HEK293 (cell line): ENCODE measurements at regions not wholly inside any gene's neighbourhood (a gene's known extent, or its start where the extent isn't known, plus 50 kb on each side); places are given as distances from the start of the nearest gene placed in this dataset.

ENCODE experiments used
- KLF9 ChIP-seq: fragments of 450-650 bp; formaldehyde crosslinking; IDR thresholded peaks from 2 replicates; pipeline ENCODE4 v1.5.1; 2016; ENCODE audit warnings: missing biosample characterization, missing genetic modification characterization, low read depth
- ZBTB48 ChIP-seq: fragments of 450-650 bp; formaldehyde crosslinking; IDR thresholded peaks from 2 replicates; pipeline ENCODE4 v1.5.1; 2016; ENCODE audit warnings: missing biosample characterization, missing genetic modification characterization
- ZNF121 ChIP-seq: fragments of 450-650 bp; formaldehyde crosslinking; IDR thresholded peaks from 2 replicates; pipeline ENCODE4 v1.5.1; 2016; ENCODE audit warnings: missing biosample characterization, missing genetic modification characterization
- ZNF274 ChIP-seq, 2 experiments: fragments of 200-500 bp in 1 of 2; fragments of 450-650 bp in 1 of 2; sonication (Bioruptor generic) in 1 of 2; formaldehyde crosslinking in 1 of 2; IDR thresholded peaks; 2 replicates each; pipeline versions ENCODE4 v1.5.1 to v1.6.1; 2014 to 2016; ENCODE audit warnings: borderline replicate concordance in 1 of 2, inconsistent platforms in 1 of 2, low read length in 1 of 2, missing biosample characterization in 1 of 2, missing genetic modification characterization in 1 of 2
- ZNF423 ChIP-seq: fragments of 450-650 bp; formaldehyde crosslinking; IDR thresholded peaks from 2 replicates; pipeline ENCODE4 v1.5.1; 2016; ENCODE audit warnings: missing biosample characterization, missing genetic modification characterization
- ZNF560 ChIP-seq: fragments of 450-650 bp; formaldehyde crosslinking; IDR thresholded peaks from 2 replicates; pipeline ENCODE4 v1.5.1; 2017; ENCODE audit warnings: missing biosample characterization, missing genetic modification characterization, borderline replicate concordance
- ZNF596 ChIP-seq: fragments of 450-650 bp; IDR thresholded peaks from 2 replicates; pipeline ENCODE4 v1.5.0; 2018; ENCODE audit warnings: missing biosample characterization, mild to moderate bottlenecking, missing genetic modification characterization, moderate library complexity
- TF ChIP-seq, protein P1 (sequence below): fragments of 450-650 bp; formaldehyde crosslinking; IDR thresholded peaks from 2 replicates; pipeline ENCODE4 v1.5.1; 2016; ENCODE audit warnings: missing biosample characterization, missing genetic modification characterization
- TF ChIP-seq, protein P2 (sequence below): fragments of 450-650 bp; formaldehyde crosslinking; IDR thresholded peaks from 2 replicates; pipeline ENCODE4 v1.5.1; 2016; ENCODE audit warnings: missing biosample characterization, missing genetic modification characterization, borderline replicate concordance
- TF ChIP-seq, protein P3 (sequence below): fragments of 450-650 bp; formaldehyde crosslinking; IDR thresholded peaks from 2 replicates; pipeline ENCODE4 v1.5.1; 2016; ENCODE audit warnings: missing biosample characterization, missing genetic modification characterization

DNA sequence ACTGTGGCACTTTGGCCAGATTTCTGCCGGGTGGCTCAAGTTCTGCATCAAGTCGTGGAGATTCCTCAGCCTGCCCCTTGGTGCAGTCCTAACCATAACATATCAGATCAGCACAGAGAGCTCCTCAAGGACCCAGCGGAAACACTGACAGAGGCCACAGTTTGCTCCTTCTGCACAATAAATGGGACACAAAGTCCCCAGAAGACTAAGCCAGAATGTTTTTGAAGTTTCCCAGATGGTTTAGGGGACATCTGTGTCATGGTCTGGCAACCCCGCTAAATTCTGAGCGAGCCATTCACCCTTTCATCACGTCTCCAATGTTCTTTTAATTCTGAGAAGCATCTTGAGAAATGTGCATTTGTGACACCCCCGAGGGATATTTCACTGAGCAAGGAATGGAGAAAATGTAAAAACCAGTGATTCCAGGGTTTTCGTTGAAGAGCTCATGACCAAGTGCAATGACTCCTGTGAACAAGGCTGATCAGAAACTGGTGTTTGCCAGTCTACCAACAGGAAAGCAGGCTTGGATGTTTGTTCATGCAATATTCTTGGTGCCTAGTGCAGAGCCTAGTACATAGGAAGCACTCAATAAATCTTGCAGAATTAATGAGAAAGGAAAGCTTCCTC is 64.8 kb upstream of the LMCD1 start:
- TF ChIP-seq ZNF423: no peak
- no peak for TF ChIP-seq ZNF274 (IDR thresholded peaks at IDR 0.05; ENCODE audit: low read length)
- TF ChIP-seq ZNF274 (tag by site-specific recombination; IDR thresholded peaks at IDR 0.05; ENCODE audit: borderline replicate concordance): no peak
- TF ChIP-seq, protein P1, sequence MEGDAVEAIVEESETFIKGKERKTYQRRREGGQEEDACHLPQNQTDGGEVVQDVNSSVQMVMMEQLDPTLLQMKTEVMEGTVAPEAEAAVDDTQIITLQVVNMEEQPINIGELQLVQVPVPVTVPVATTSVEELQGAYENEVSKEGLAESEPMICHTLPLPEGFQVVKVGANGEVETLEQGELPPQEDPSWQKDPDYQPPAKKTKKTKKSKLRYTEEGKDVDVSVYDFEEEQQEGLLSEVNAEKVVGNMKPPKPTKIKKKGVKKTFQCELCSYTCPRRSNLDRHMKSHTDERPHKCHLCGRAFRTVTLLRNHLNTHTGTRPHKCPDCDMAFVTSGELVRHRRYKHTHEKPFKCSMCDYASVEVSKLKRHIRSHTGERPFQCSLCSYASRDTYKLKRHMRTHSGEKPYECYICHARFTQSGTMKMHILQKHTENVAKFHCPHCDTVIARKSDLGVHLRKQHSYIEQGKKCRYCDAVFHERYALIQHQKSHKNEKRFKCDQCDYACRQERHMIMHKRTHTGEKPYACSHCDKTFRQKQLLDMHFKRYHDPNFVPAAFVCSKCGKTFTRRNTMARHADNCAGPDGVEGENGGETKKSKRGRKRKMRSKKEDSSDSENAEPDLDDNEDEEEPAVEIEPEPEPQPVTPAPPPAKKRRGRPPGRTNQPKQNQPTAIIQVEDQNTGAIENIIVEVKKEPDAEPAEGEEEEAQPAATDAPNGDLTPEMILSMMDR (tag by site-specific recombination): no peak
- TF ChIP-seq ZNF560: no peak
- no peak for TF ChIP-seq ZBTB48
- TF ChIP-seq ZNF596 (tag by site-specific recombination): no peak
- TF ChIP-seq, protein P2, sequence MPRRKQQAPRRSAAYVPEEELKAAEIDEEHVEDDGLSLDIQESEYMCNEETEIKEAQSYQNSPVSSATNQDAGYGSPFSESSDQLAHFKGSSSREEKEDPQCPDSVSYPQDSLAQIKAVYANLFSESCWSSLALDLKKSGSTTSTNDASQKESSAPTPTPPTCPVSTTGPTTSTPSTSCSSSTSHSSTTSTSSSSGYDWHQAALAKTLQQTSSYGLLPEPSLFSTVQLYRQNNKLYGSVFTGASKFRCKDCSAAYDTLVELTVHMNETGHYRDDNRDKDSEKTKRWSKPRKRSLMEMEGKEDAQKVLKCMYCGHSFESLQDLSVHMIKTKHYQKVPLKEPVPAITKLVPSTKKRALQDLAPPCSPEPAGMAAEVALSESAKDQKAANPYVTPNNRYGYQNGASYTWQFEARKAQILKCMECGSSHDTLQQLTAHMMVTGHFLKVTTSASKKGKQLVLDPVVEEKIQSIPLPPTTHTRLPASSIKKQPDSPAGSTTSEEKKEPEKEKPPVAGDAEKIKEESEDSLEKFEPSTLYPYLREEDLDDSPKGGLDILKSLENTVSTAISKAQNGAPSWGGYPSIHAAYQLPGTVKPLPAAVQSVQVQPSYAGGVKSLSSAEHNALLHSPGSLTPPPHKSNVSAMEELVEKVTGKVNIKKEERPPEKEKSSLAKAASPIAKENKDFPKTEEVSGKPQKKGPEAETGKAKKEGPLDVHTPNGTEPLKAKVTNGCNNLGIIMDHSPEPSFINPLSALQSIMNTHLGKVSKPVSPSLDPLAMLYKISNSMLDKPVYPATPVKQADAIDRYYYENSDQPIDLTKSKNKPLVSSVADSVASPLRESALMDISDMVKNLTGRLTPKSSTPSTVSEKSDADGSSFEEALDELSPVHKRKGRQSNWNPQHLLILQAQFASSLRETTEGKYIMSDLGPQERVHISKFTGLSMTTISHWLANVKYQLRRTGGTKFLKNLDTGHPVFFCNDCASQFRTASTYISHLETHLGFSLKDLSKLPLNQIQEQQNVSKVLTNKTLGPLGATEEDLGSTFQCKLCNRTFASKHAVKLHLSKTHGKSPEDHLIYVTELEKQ (tag by site-specific recombination): no peak
- no peak for TF ChIP-seq KLF9 (tag by site-specific recombination)
- TF ChIP-seq, protein P3, sequence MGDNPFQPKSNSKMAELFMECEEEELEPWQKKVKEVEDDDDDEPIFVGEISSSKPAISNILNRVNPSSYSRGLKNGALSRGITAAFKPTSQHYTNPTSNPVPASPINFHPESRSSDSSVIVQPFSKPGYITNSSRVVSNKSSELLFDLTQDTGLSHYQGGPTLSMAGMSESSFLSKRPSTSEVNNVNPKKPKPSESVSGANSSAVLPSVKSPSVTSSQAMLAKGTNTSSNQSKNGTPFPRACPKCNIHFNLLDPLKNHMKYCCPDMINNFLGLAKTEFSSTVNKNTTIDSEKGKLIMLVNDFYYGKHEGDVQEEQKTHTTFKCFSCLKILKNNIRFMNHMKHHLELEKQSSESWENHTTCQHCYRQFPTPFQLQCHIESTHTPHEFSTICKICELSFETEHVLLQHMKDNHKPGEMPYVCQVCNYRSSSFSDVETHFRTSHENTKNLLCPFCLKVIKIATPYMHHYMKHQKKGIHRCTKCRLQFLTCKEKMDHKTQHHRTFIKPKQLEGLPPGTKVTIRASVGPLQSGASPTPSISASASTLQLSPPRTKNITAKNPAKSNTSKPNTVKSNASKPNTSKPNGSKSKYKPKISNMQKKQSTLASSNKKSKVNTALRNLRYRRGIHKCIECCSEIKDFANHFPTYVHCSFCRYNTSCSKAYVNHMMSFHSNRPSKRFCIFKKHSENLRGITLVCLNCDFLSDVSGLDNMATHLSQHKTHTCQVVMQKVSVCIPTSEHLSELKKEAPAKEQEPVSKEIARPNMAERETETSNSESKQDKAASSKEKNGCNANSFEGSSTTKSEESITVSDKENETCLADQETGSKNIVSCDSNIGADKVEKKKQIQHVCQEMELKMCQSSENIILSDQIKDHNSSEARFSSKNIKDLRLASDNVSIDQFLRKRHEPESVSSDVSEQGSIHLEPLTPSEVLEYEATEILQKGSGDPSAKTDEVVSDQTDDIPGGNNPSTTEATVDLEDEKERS: no peak
- no peak for TF ChIP-seq ZNF121 (tag by site-specific recombination)
